Adrenal gland (tissue), 5 donors: ENCODE measurements at regions not wholly inside any gene's neighbourhood (a gene's known extent, or its start where the extent isn't known, plus 50 kb on each side); places are given as distances from the start of the nearest gene placed in this dataset.

Experiments used
- CTCF ChIP-seq, 6 experiments: fragments of 450-650 bp in 4 of 6; fragments of 200-600 bp in 2 of 6; sonication (generic) in 1 of 6; IDR thresholded peaks; 1 replicate in 5 of 6; 2 replicates in 1 of 6; pipeline versions ENCODE4 v1.5.1 to v1.8.0; 2016 to 2021; ENCODE audit warnings: antibody characterized with exemption in 6 of 6, mild to moderate bottlenecking in 2 of 6, moderate library complexity in 1 of 6
- POLR2A ChIP-seq, 2 donors: fragments of 450-650 bp; IDR thresholded peaks; one replicate each; pipeline ENCODE4 v1.6.1; 2017; ENCODE audit warnings: antibody characterized with exemption in 2 of 2, mild to moderate bottlenecking in 2 of 2, moderate library complexity in 1 of 2
- donor health status: DM: no; HTN: no; CAD: no.

- TF ChIP-seq POLR2A (IDR thresholded peaks at IDR 0.05) = no peak
- TF ChIP-seq CTCF (IDR thresholded peaks at IDR 0.05) = no peak
These were observed 800.3 kb upstream of the RAB6C start for GRCh38 chr2:129179199-129179598.
